IPS DF 6.9 (cell line): ENCODE measurements at regions not wholly inside any gene's neighbourhood (a gene's known extent, or its start where the extent isn't known, plus 50 kb on each side); places are given as distances from the start of the nearest gene placed in this dataset.

ENCODE experiments used
- DNase-seq: peaks from one replicate; pipeline ENCODE4 v3.0.0-alpha.2; 2013; ENCODE audit warnings: low read depth, low spot score
- H3K27ac ChIP-seq: one replicate; pipeline ENCODE4 v1.5.1; 2013; ENCODE audit warnings: low read length, control low read depth
- H3K27me3 ChIP-seq: 2 replicates; pipeline ENCODE4 v1.6.1; 2013; ENCODE audit warnings: mild to moderate bottlenecking, low read length; ENCODE audit not compliant: control insufficient read depth, insufficient read depth
- H3K36me3 ChIP-seq: 2 replicates; pipeline ENCODE4 v1.6.1; 2013; ENCODE audit warnings: low read length; ENCODE audit not compliant: control insufficient read depth, insufficient read depth
- H3K4me1 ChIP-seq: 2 replicates; pipeline ENCODE4 v1.6.1; 2013; ENCODE audit warnings: low read length; ENCODE audit not compliant: control insufficient read depth, insufficient read depth
- H3K4me3 ChIP-seq: 2 replicates; pipeline ENCODE4 v1.5.1; 2013; ENCODE audit warnings: mild to moderate bottlenecking, low read length
- H3K9me3 ChIP-seq: 2 replicates; pipeline ENCODE4 v1.6.1; 2013; ENCODE audit warnings: low read length, inconsistent platforms; ENCODE audit not compliant: control insufficient read depth, insufficient read depth
- WGBS: extraction: QIAGEN DNeasy Blood & Tissue Kit; methylation state at CpG from one replicate; pipeline ENCODE4 v1.1.7; 2013; ENCODE audit warnings: mixed read lengths, missing lambda C conversion rate; ENCODE audit not compliant: insufficient read length, insufficient coverage; 5-methylcytosine and 5-hydroxymethylcytosine counted together

DNA sequence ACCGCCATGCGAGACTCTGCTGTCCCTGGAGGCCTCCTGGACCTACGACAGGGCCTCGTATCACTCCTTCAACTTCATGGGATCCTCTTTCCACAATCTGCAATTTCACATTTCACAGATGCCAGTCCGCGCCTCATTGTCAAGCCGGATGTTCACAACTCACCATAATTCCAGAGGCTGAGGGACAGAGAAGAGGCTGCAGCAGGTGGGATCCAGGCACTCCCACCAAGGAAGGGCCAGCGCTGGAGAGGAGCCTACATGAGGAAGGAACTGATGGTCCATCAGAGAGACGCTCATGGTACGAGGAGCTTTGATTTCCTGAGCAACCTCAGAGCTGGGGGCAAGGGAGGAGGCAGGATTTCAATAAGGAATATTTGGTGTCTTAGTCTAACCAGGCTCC, 495.0 kb downstream of the BRD1 start:
- Histone ChIP-seq H3K27ac (no peak overlapping the region), H3K4me1 (no peaks in the 10 kb centered on the region), H3K36me3 (no peaks in the 10 kb centered on the region; the same call in 1 of the 2 replicates), H3K4me3 (no peak overlapping the region), H3K9me3 (peaks cover 19% of the 10 kb centered on the region), H3K27me3 (no peaks in the 10 kb centered on the region)
- no CpG with 5 or more reads among the region's 10 CpGs for WGBS
- no peak for DNase-seq

DNA sequence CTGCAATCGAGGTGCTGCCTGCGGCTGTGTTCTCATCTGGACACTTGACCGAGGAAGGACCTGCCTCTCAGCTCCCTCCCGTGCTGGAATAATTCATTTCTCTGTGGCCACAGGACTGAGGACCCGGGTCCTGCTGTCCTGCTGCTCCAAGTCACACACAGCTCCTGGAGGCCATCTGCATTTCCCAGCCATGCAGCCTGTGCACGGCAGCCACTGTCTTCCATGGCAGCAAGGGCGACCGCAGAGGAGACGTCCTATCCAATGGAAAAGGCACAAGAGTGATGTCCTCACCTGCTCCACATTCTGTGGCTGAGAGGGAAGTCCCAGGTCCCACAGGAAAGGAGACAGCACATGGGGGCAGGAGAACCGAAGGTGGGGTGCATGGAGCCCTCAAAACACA, 495.8 kb downstream of the BRD1 start:
- Histone ChIP-seq H3K9me3 (peaks cover 21% of the 10 kb centered on the region), H3K4me3 (no peak overlapping the region), H3K4me1 (no peaks in the 10 kb centered on the region), H3K27ac (no peak overlapping the region), H3K36me3 (no peaks in the 10 kb centered on the region; the same call in 1 of the 2 replicates), H3K27me3 (no peaks in the 10 kb centered on the region)
- DNase-seq = no peak
- WGBS = no CpG with 5 or more reads among the region's 10 CpGs

- no peak overlapping the region for H3K27ac ChIP-seq
- H3K27me3 ChIP-seq = no peaks in the 10 kb centered on the region
- WGBS = no CpG with 5 or more reads among the region's 12 CpGs
- no peaks in the 10 kb centered on the region; the same call in 1 of the 2 replicates for H3K36me3 ChIP-seq
- H3K4me3 ChIP-seq = no peak overlapping the region
- no peak for DNase-seq
- no peaks in the 10 kb centered on the region for H3K4me1 ChIP-seq
- H3K9me3 ChIP-seq = peaks cover 24% of the 10 kb centered on the region
Observed at GRCh38 chr22:49331223-49331815, 496.4 kb downstream of the BRD1 start.

GRCh38 chr22:49330421-49331222, 497.1 kb downstream of the BRD1 start:
- Histone ChIP-seq H3K27me3 (no peaks in the 10 kb centered on the region), H3K4me1 (no peaks in the 10 kb centered on the region), H3K36me3 (no peaks in the 10 kb centered on the region; the same call in 1 of the 2 replicates), H3K9me3 (peaks cover 29% of the 10 kb centered on the region), H3K4me3 (no peak overlapping the region), H3K27ac (no peak overlapping the region)
- DNase-seq = no peak
- no CpG with 5 or more reads among the region's 21 CpGs for whole genome bisulfite sequencing

GRCh38 chr22:49329636-49330035, 498.0 kb downstream of the BRD1 start:
- WGBS = no CpG with 5 or more reads among the region's 5 CpGs
- Histone ChIP-seq H3K4me3 (no peak overlapping the region), H3K9me3 (peaks cover 37% of the 10 kb centered on the region), H3K27ac (no peak overlapping the region), H3K36me3 (no peaks in the 10 kb centered on the region; the same call in 1 of the 2 replicates), H3K4me1 (no peaks in the 10 kb centered on the region), H3K27me3 (no peaks in the 10 kb centered on the region)
- no peak for DNase-seq

DNA sequence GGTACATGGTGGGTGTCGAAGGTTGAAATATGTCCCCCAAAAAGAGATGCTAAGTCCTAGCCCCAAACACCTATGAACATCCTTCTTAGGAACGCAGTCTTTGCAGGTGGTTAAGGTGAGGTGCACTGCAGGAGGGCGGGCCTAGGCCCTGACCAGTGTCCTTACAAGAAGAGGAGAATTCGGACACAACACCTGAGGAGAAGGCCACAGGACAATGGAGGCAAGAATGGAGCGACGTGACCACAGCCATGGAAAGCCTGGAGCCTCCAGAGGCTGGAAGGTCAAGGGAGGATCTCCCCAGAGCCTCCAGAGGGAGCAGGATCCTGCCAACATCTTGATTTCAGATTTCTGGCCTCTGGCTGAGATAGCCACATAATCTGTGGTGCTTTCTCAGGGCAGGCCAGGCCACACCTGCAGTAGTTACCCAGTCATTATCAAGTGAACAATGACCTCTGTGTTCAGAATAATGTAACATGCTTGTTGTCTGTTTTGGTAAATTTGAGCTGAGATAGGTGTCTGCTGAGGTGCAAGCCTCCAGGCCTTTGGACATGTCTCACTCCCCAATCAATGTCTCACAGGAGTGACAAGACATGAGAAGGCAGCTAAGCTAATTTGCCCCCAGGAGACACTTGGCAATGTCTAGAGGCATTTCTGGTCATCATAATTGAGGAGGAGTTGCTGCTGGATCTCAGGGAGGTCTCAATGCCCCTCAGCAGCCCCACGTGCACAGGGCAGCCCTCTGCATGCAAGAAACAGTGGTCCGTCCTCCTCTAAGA, 498.9 kb downstream of the BRD1 start:
- Histone ChIP-seq H3K9me3 (peaks cover 36% of the 10 kb centered on the region), H3K4me1 (no peaks in the 10 kb centered on the region), H3K27ac (no peak overlapping the region), H3K36me3 (no peaks in the 10 kb centered on the region; the same call in 1 of the 2 replicates), H3K27me3 (no peaks in the 10 kb centered on the region), H3K4me3 (no peak overlapping the region)
- DNase-seq = no peak
- no CpG with 5 or more reads among the region's 8 CpGs for WGBS

DNA sequence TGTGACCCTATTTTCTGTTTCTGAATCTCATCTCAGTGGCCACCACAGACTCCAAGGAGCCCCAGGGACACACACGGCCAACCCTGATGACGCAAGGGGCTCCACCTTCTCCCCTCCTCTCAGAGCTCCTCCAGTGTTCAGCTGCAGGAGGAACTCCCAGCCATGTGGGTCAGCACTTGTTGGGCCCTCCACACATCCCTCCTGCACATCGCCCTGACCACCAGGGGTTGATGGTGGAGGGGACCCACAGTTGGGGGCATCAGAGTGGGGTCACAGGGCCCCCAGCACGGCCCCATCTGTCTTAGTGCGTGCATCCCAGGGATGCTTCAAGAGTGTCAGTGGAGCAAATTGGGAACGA, 499.6 kb downstream of the BRD1 start:
- no CpG with 5 or more reads among the region's 6 CpGs for WGBS
- Histone ChIP-seq H3K36me3 (no peaks in the 10 kb centered on the region; the same call in 1 of the 2 replicates), H3K4me1 (no peaks in the 10 kb centered on the region), H3K27me3 (no peaks in the 10 kb centered on the region), H3K27ac (no peak overlapping the region), H3K4me3 (no peak overlapping the region), H3K9me3 (peaks cover 39% of the 10 kb centered on the region)
- DNase-seq = no peak

- H3K4me3 ChIP-seq = no peak overlapping the region
- no peaks in the 10 kb centered on the region for H3K4me1 ChIP-seq
- H3K27me3 ChIP-seq = no peaks in the 10 kb centered on the region
- no peak overlapping the region for H3K27ac ChIP-seq
- no peaks in the 10 kb centered on the region; the same call in 1 of the 2 replicates for H3K36me3 ChIP-seq
- no peak for DNase-seq
- H3K9me3 ChIP-seq = peaks cover 43% of the 10 kb centered on the region
- WGBS = no CpG with 5 or more reads among the region's 9 CpGs
Observed at GRCh38 chr22:49327411-49328117, 500.1 kb downstream of the BRD1 start.

DNA sequence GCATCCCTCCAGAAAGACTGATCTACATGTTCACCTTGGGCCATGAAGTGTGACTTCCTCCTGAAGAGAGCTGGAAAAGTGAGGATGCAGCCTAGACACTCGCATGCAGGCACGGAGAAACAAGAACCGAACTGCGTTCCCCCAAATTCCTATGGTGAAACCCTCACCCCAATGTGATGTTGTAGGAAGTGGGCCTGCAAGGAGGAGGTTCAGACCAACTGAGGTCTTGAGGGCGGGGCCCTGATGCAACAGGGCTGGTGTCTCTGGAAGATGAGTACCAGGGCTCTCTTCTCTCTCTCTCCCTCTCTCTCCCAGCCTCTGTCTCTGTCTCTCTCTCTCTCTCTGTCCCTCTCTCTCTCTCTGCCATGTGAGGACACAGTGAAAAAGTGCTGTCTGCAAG, 501.1 kb downstream of the BRD1 start:
- no peak overlapping the region for H3K4me3 ChIP-seq
- no CpG with 5 or more reads among the region's 5 CpGs for WGBS
- H3K9me3 ChIP-seq = peaks cover 45% of the 10 kb centered on the region
- no peaks in the 10 kb centered on the region for H3K4me1 ChIP-seq
- no peaks in the 10 kb centered on the region for H3K27me3 ChIP-seq
- no peaks in the 10 kb centered on the region; the same call in 1 of the 2 replicates for H3K36me3 ChIP-seq
- no peak overlapping the region for H3K27ac ChIP-seq
- DNase-seq = no peak
